NOMO-1 (cell line): ENCODE measurements at regions not wholly inside any gene's neighbourhood (a gene's known extent, or its start where the extent isn't known, plus 50 kb on each side); places are given as distances from the start of the nearest gene placed in this dataset.
"Not testable (repeated sequence)": the region's sequence is repeated elsewhere in the genome, so short reads cannot be mapped to it uniquely, and the experiment has no call there.

Source experiments
- DNase-seq, 2 experiments: peaks; one replicate each; lab custom pipeline; 2025; ENCODE audit not compliant: unreplicated experiment in 2 of 2; lab: John Stamatoyannopoulos, UW

DNA sequence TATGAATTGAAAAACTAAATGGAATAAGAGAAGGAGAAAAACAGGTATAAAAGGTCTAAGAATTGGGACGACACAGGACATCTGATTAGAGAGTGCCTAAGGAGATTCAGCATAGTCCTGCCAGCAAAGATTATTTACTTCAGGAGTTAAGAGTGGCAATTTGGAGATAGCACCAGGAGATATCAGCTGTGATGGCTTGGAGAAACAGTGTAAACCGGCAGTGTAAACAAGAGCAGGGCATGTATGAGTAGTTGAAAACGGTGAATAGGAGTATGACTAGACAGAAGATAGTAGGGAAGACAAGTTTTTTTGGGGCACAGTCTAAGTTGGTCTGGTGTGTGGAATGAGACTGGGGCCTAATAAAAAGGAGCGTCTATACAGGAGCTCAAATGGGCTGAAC is 924.9 kb downstream of the QKI start:
- not testable (repeated sequence) for DNase-seq

DNA sequence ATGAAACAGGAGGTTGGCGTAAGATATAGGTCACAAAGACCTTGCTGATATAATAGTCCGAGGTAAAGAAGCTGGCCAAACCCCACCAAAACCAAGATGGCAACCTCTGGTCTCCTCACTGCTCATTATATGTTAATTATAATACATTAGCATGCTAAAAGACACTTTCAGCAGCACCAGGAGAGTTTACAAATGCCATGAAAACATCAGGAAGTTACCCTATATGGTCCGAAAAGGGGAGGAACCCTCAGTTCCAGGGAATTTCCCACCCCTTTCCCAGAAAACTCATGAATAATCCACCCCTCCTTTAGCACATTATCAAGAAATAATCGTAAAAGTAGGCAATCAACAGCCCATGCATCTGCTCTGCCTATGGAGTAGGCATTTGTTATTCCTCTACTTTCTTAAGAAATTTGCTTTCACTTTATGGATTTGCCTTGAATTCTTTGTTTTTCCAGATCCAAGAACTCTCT is 923.4 kb downstream of the QKI start:
- no peak for DNase-seq

DNA sequence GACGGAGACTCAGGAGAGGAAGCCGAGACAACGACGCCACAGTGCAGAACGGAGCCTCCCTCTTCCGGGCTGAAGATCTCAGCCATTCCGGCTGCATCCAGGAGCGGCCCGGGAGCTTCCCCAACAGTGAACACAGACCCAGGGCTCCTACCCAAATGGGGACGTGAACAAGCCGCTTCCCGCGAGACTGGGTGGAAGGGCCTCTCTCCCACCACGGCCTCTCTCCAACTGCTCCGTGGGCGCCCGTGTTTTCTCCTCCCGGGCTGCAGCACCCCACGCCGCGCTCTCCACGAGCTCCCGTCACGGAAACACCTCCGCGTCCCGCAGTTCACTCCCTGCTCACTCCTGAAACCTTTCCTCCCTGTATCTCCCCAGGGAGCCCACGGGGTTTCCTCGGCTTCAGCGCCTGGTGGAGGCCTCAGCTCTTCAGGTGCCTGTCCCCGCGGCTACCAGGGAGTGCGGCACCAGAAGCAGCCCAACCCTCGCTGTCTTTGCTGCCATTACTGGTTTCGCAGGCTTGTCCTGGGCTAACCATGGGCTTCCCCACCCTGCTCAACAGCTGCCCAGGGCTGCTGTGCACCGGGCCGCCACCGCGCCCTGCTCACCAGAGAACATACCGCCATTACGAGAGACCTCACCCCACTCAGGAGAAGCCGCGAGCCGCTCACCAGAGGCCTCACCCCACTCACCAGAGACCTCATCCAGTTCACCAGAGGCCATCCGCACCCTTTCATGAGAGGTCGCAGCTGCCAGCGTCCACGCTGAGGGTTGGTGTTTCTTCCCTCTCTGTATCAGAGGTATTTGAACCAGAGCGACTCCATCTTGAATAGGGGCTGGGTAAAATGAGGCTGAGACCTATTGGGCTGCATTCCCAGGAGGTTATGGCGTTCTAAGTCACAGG is 922.8 kb downstream of the QKI start:
- no peak for DNase-seq

DNA sequence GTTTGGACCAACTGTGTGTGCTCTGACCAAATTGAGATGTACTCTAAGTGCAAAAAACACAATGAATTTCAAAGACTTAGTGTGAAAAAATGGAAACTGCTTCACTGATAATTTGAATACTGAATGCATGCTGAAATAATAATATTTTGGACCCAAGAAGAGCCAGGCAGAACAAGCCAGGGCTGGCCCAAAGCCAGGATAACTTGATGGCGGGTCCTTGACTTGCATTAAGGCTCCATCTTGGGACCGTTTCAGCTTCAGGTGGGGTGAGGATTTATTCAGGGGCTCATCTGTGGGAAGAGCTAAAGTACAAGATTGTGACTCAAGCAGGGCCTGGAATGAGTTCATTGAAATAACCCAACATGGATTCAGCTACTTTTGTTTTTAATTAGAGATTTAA is 921.9 kb downstream of the QKI start:
- no peak for DNase-seq

DNA sequence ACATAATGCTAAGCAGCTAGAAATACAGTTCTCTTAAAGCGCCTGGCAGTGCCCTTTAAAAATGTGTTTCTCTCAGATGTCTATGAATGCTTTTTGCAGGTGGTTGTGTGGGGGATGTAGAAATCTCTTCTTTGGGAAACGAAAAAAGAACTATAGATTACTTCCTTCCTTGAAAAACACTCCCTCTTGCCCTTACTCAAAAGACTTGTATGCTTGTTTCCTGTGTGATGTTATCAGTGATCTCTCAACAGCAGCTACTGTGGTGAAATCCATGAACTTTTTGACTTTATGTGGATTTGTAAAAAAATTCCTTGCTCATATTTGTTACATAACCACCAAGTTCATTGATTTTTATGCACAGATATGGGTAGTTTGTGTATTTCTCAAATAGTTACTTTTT is 916.5 kb downstream of the QKI start:
- no peak for DNase-seq

DNA sequence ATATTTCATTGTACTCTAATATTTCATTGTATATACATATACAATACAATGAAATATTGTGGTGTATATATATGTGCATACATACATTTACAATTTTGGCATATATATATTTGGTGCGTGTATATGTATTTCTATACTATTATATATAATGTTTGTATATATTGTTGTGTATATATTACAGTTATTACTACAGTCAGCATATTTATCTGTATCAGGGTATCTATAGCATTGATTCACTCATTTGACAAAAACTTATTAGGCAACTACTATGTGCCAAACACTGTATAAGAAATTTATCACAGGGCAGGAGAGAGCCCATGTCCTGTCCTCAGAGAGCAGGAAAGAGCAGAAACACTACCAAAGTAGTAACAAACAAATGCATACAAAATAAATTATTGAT is 910.6 kb downstream of the QKI start:
- DNase-seq, result no peak

DNA sequence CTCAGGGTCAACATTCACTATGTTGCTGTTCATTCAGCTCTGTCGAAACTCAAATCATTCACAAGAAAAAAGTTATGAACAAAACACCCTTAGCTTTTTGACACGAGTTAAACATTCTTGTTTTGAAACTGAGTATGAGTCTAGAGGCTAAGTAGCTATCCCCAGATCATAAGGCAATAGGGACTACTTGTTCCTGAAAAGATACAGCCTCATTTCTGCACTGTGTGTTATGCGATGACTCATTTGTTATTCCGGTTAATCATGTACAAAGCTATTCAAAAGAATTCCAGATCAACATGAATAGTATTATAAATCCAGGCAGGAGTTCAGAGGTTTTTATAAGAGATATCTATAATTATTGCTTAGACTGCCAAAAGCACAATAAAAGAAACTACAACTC is 908.0 kb downstream of the QKI start:
- no peak for DNase-seq

DNA sequence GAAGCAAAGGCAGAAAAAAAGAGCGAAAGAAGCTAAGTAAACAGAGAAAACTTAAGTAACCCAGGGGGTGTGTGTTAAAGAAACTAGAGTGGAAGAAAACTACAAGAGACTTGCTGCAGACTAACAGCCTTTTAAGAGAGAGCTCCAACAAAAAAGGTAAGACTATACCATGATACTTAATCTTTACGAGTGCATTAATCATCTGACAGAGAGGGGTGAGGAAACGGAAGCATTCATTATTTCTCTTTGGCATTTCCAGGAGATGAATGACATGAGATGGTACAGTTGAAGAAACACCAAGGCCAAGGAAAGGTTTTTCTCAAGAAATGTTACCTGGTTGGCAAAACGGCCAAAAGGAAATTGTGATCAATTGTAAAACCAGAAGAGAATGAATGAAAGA is 906.8 kb downstream of the QKI start:
- DNase-seq, result no peak

DNA sequence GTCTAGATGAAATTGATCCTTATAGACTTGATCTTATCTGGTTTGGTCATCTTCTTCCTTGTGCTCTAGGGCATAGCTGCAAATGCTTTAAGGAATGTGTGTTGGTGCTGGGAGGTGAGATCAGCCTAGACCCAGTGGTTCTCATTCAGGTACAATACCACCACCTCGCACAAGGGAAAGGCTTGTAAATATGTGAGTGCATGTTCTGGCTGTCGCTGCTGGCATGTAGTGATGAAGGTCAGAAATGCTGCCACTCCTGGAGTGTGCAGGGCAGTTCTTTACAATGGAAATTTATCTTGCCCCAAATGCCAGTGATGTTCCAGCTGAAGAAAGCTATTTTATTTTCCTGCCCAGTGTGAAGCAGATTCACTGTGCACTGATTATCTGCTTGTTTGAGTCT is 900.9 kb downstream of the QKI start:
- no peak for DNase-seq

DNA sequence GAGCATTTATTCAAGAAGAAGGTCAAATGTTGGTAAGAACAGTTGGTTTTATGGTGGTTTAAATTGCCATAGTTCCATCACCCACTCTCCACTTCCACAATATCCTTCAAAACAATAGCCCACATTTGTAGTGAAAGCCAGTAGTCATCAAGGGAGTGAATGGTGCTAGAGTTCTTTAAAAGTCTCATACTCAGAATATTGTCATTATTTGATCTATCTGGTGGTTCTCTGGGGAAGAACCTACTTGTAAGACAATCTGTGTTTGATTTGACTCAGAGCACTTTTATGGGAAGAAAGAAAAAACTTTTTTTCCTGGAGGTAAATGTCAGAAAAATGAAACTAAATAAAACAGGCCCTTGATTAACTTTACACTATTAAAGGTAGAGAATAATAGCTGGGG is 893.8 kb downstream of the QKI start:
- no peak for DNase-seq

DNA sequence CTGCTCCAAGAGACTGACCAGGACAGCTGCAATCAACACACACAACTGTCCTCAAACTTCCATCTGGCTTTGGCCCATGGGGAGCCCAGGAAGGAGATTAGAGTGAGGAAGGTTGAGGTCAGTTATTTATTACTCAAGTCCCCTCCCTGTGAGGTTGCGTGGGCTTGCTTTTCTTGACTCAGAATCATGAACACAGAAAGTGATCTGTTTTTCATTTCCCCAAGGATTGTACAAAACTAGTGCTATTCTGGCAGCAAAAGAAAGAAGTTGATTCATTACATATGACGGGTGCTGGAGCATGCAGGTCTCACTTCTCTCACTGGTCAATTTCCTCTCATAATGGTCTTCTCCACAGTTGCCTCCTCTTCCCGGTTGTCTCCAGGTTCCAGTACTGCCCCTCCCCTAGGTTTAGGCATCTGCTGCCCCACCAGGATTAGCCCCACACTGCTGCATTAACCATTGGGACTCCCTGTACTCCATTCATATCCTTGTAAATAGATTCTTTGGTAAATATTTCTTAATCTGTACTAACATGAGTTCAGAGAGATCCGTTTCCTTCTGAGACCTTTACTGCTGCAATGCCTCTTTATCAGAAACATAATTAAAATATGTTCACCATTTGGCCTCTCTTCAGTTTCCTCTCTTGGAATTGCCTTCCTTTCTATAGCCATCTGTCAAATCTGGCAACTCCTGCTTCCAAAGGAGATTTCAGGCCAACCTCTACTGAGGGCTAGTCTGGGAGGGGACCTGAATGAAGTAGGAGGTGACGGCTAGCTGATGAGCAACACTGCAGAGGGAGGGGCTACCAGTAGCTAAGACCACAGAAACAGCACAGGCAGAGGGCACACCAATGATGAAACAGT is 888.8 kb downstream of the QKI start:
- no peak for DNase-seq

DNA sequence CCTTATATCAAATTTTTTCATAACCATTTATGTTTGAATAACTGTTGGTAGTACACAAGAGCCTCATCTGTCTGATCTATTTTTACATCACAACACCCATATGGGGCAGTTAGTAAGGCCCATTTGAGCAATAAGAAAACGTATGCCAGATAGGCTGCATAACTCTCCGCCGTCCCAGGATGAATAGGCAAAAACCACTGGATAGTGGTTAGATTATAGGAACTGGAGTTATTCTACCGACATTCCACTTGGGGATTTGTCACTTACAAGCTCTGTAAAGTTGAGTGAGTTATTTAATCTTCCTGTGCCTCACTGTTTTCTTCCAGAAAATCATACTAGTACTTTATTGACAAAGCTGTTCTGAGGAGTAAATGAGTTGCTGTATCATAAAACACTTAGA is 881.9 kb downstream of the QKI start:
- no peak for DNase-seq

DNA sequence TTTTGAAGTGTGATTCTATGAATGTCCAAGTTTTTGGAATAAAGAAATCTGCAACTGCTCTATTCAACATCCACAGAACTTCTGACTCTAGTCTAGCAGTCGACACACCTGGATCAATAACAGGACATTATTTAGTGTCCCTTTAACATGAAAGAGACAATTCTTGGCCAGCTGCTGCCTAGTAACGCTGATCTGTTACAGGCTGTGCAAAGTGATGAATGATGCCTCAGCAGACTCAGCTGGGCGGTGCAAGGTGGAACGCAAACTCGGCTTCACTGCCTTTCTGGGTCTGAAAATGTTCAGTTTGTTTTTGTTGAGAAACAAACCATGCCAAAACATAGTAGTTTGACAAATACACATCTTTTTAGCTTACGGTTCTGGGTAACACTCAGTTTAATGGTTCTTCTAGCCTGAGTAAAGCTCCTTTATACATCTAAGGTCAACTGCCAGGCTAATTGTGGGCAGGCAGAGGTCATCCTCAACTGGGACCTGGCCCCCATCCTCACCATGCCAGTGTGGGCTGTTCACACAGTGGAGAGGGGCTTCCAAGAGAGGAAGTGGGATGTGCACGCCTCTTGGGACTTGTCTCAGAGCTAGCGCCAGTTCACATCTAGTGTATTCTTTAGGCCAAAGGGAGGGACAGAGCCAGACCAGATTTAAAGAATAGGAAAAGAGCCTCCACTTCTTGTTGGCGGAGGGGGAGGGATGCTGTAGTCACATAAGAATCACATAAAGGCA is 879.7 kb downstream of the QKI start:
- no peak for DNase-seq

DNA sequence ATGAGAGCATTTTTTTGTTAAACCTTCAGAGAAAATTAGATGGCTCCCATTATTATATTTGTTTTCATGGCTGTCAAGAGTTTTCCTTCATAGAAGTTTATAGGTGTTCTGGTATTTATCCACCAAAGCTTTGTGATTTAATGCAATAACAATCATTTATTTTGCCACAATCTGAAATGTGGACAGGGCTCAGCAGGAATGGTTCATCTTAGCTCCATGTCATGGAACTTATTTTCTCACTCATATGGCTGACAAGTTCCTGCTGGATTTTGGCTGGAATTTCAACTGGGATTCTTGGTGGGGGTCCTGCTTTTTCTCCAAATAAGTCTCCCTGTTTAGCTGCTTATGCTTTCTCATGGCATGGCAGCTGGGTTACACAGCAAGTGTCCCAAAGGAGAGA is 876.7 kb downstream of the QKI start:
- no peak for DNase-seq

DNA sequence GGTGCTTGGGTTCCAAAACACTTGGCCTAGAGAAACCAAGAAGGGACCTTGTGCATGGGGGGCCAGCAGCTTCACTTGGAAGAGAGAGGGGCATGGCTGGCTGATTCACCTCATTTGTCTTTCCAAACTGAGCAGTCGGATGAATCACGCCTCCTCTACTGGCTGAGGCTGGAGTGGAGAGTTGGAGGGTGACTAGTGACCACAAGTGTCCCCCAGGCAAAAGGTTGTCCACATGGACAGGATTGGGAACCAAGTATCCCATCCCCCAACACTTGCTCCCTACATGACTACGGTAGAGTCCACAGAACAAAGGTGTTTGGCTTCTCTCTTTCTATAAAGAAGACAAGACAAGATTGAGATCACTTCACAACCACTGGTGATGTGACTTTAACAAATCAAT is 875.6 kb downstream of the QKI start:
- no peak for DNase-seq

DNA sequence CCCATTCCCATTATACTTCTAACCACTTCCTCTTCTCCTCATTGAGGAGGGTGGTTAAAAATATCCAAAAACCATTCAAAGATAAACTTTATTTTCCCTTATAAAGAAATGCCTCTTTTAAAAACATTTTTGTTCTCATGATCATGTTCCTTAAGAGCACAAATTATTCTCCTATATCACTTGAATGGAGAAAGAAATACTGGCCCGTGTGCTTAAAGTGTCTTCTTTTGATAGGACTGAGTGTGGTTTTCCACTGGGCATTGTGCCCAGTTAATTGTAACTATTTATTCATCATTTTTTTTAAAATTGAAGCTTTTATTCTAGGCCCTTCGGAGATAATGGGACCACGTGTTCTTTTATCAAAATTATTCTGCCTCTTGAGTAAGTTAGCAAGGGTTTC is 871.5 kb downstream of the QKI start:
- DNase-seq, result no peak

DNA sequence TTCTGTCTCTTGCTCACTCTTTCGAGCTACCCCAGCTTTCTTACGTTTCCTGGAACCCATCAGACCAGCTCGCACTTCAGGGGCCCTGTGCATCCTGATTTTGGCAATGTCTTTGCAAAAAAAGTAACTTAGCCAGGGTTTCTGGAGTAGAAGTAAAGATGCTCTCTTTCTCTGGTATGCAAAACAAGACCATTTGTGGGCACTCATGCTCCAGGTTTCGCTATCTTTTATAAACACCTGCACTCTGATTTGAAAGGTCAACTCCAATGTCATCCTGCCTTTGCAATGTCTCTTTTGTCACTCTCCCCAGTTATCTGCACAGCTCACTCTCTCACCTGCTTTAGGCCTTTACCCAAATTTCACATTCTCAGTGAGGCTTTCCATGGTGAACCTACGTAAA is 869.1 kb downstream of the QKI start:
- DNase-seq, result no peak

DNA sequence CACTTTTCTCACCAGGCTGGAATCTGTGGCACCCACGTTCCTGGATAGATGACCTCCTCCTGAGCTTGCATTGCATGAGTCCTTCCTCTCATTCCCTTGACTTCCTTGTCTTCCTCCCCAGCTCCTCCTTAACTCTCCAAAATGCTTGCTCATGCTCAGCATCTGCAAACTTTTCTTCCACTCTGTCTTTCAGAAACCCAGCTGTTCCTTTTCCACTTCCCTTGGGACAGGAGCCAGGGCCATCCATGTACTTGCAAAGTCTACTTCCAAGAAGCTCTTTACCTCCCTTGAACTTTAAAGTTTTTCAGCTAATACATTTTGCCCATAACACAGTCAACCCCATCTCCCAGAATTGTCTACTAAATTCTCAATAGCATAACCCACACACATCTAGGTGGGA is 861.7 kb downstream of the QKI start:
- no peak for DNase-seq

DNA sequence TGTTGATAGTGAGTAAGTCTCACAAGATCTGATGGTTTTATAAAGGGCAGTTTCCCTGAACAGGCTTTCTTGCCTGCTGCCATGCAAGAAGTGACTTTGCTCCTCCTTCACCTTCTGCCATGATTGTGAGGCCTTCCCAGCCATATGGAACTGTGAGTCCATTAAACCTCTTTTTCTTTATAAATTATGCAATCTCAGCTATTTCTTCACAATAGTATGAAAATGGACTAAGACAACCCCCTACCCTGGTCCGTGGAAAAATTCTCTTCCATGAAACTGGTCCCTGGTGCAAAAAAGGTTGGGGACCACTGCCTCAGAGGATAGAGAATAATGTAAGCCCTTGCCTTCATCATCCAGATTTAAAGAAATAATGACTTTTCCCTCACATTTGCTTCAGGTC is 861.3 kb downstream of the QKI start:
- DNase-seq, result no peak

DNA sequence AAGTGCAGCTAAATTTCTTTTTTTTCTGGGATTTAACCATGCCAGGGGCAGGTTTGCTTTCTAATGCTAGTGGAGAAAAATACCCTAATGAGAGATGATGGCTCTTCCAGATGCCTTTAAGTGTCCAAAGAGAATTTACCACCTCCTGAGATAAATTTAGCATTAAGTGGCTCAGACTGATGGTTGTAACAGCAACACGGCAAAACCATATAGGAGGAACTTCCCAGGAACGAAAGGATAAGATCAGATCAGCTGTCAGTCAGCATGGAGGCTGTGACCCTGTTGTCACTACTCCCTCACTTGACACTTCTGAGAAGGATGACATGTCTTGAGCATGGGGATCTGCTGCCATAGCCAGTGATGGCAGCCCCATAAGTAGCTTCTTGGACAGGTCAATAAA is 860.0 kb downstream of the QKI start:
- no peak for DNase-seq

DNA sequence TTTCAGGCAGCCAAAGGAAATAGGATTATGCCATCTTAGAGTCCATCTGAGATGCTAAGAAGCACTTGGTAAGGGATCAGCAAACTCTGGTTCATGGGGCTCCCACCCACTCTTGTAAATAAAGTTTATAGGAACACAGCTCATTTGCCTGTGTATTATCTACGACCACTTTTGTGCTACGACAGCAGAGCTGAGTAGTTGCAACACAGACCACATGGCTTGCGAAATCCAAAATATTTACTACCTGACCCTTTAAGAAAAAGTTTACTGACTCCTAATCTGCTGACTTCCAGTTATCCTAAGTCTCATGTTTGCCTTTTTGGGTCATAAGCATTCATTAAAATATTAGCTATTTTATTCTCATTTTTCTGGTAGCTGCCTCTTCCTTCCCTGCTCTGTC is 859.0 kb downstream of the QKI start:
- DNase-seq, result no peak
